H1 (cell line): ENCODE measurements at regions not wholly inside any gene's neighbourhood (a gene's known extent, or its start where the extent isn't known, plus 50 kb on each side); places are given as distances from the start of the nearest gene placed in this dataset.

Experiments
- CTCF ChIA-PET: fragments of 300-600 bp; sonication (Branson Sonifier 250); formaldehyde crosslinking; loops from one replicate; lab custom pipeline; 2021; ENCODE audit not compliant: partially characterized antibody; lab: Charles Lee
- POLR2A ChIA-PET: fragments of 300-600 bp; sonication (Branson Sonifier 250); formaldehyde crosslinking; loops from one replicate; lab custom pipeline; 2021; ENCODE audit warnings: inconsistent platforms; ENCODE audit not compliant: partially characterized antibody; lab: Charles Lee
- DNase-seq, 2 experiments: peaks; one replicate each; pipeline versions ENCODE4 v3.0.0 to v3.0.0-alpha.2; 2010 to 2022; ENCODE audit warnings: low spot score in 2 of 2, low read depth in 1 of 2, mixed read lengths in 1 of 2
- FAIRE-seq: peaks from 2 replicates; lab custom pipeline; 2011; peaks lifted over from hg19 to GRCh38; lab: Jason Lieb, UNC
- H2AFZ ChIP-seq: 2 replicates; pipeline ENCODE4 v1.8.1; 2012; ENCODE audit warnings: low read length, inconsistent platforms
- H2AK5ac ChIP-seq: 2 replicates; pipeline ENCODE4 v1.6.1; 2013; ENCODE audit warnings: low read depth, low read length
- H2BK120ac ChIP-seq: replicated peaks from 2 replicates; pipeline ENCODE3; 2013; ENCODE audit warnings: low read depth, low read length, inconsistent platforms
- H2BK12ac ChIP-seq: 2 replicates; pipeline ENCODE4 v1.6.1; 2013; ENCODE audit warnings: low read depth, low read length
- H2BK15ac ChIP-seq: 2 replicates; pipeline ENCODE4 v1.6.1; 2013; ENCODE audit warnings: low read length
- H2BK20ac ChIP-seq: 2 replicates; pipeline ENCODE4 v1.6.1; 2013; ENCODE audit warnings: low read length
- H2BK5ac ChIP-seq: 2 replicates; pipeline ENCODE4 v1.6.1; 2013; ENCODE audit warnings: low read depth, low read length
- H3K14ac ChIP-seq: 2 replicates; pipeline ENCODE4 v1.6.1; 2013; ENCODE audit warnings: inconsistent platforms; ENCODE audit not compliant: insufficient read length
- H3K18ac ChIP-seq: 2 replicates; pipeline ENCODE4 v1.6.1; 2013; ENCODE audit warnings: low read length; ENCODE audit errors: extremely low read depth
- H3K23ac ChIP-seq: 2 replicates; pipeline ENCODE4 v1.6.1; 2013; ENCODE audit warnings: inconsistent platforms; ENCODE audit not compliant: insufficient read length
- H3K23me2 ChIP-seq: 2 replicates; pipeline ENCODE4 v1.6.1; 2013; ENCODE audit warnings: low read depth, low read length
- H3K27ac ChIP-seq: 2 replicates; pipeline ENCODE4 v1.6.1; 2011; ENCODE audit warnings: low read depth, low read length, inconsistent platforms
- H3K27me3 ChIP-seq, 4 experiments: replicated peaks in 1 of 4; 1 replicate in 1 of 4; 2 replicates in 3 of 4; pipeline versions ENCODE4 v1.6.1 to v1.8.1; 2011 to 2013; ENCODE audit warnings: low read length in 3 of 4, mild to moderate bottlenecking in 3 of 4, inconsistent platforms in 2 of 4, mixed read lengths in 2 of 4, moderate library complexity in 1 of 4; ENCODE audit not compliant: control insufficient read depth in 3 of 4, insufficient read depth in 3 of 4; ENCODE audit errors: extremely low read depth in 1 of 4
- H3K36me3 ChIP-seq, 4 experiments: 2 replicates each; pipeline versions ENCODE4 v1.6.1 to v1.8.1; 2011 to 2013; ENCODE audit warnings: mild to moderate bottlenecking in 4 of 4, low read length in 3 of 4, moderate library complexity in 2 of 4, control low read depth in 1 of 4, inconsistent platforms in 1 of 4; ENCODE audit not compliant: insufficient read depth in 4 of 4, control insufficient read depth in 2 of 4
- H3K4ac ChIP-seq: replicated peaks from 2 replicates; pipeline ENCODE3; 2013; ENCODE audit warnings: low read length, low read depth, mixed read lengths, inconsistent platforms; ENCODE audit not compliant: insufficient read length
- H3K4me1 ChIP-seq, 4 experiments: replicated peaks in 1 of 4; 1 replicate in 1 of 4; 2 replicates in 3 of 4; pipeline versions ENCODE4 v1.6.1 to v1.8.1; 2011 to 2013; ENCODE audit warnings: low read length in 3 of 4, inconsistent platforms in 2 of 4, mixed read lengths in 1 of 4; ENCODE audit not compliant: insufficient read depth in 4 of 4, control insufficient read depth in 3 of 4
- H3K4me2 ChIP-seq, 2 experiments: 2 replicates each; pipeline versions ENCODE4 v1.6.1 to v1.8.1; 2011 to 2013; ENCODE audit warnings: low read depth in 2 of 2, low read length in 2 of 2, control low read depth in 1 of 2, inconsistent platforms in 1 of 2, mild to moderate bottlenecking in 1 of 2; ENCODE audit not compliant: insufficient read depth in 1 of 2
- H3K4me3 ChIP-seq, 4 experiments: fragments of 200-600, 300-600 bp in 1 of 4; sonication (generic), shearing (Covaris generic), sonication (Bioruptor Twin) in 1 of 4; 2 replicates each; pipeline versions ENCODE4 v1.5.1 to v1.8.1; 2011 to 2016; ENCODE audit warnings: low read length in 4 of 4, low read depth in 3 of 4, control low read depth in 2 of 4, inconsistent platforms in 2 of 4, mild to moderate bottlenecking in 2 of 4, mixed read lengths in 1 of 4, moderate library complexity in 1 of 4; ENCODE audit not compliant: insufficient read depth in 2 of 4; ENCODE audit errors: extremely low read depth in 1 of 4
- H3K56ac ChIP-seq: replicated peaks from 2 replicates; pipeline ENCODE3; 2013; ENCODE audit warnings: low read depth, mild to moderate bottlenecking, mixed read lengths, low read length, inconsistent platforms; ENCODE audit not compliant: insufficient read length
- H3K79me1 ChIP-seq: 2 replicates; pipeline ENCODE4 v1.6.1; 2013; ENCODE audit warnings: low read depth, low read length, control low read depth
- H3K79me2 ChIP-seq, 2 experiments: 2 replicates each; pipeline versions ENCODE4 v1.6.1 to v1.8.1; 2012 to 2013; ENCODE audit warnings: low read length in 2 of 2, mild to moderate bottlenecking in 2 of 2, inconsistent platforms in 1 of 2; ENCODE audit not compliant: insufficient read depth in 2 of 2, control insufficient read depth in 1 of 2
- H3K9ac ChIP-seq, 4 experiments: replicated peaks in 1 of 4; 1 replicate in 1 of 4; 2 replicates in 3 of 4; pipeline versions ENCODE4 v1.6.1 to v1.8.1; 2011 to 2013; ENCODE audit warnings: low read depth in 3 of 4, low read length in 3 of 4, control low read depth in 2 of 4, mild to moderate bottlenecking in 2 of 4, moderate library complexity in 2 of 4, inconsistent platforms in 1 of 4; ENCODE audit errors: extremely low read depth in 1 of 4
- H3K9me3 ChIP-seq, 2 experiments: 2 replicates each; pipeline versions ENCODE4 v1.6.1 to v1.8.1; 2012 to 2013; ENCODE audit warnings: mild to moderate bottlenecking in 2 of 2, moderate library complexity in 2 of 2, control low read depth in 1 of 2, inconsistent platforms in 1 of 2, low read depth in 1 of 2, low read length in 1 of 2, mixed read lengths in 1 of 2; ENCODE audit not compliant: insufficient read depth in 2 of 2
- H4K20me1 ChIP-seq, 2 experiments: replicated peaks in 1 of 2; 2 replicates each; pipeline versions ENCODE3 to v1.8.1; 2011 to 2013; ENCODE audit warnings: inconsistent platforms in 2 of 2, low read length in 2 of 2, mild to moderate bottlenecking in 1 of 2; ENCODE audit not compliant: insufficient read depth in 2 of 2, control insufficient read depth in 1 of 2
- H4K5ac ChIP-seq: 2 replicates; pipeline ENCODE4 v1.6.1; 2013; ENCODE audit warnings: low read length, low read depth, mixed read lengths, inconsistent platforms; ENCODE audit not compliant: insufficient read length
- H4K8ac ChIP-seq: 2 replicates; pipeline ENCODE4 v1.8.0; 2013; ENCODE audit warnings: mild to moderate bottlenecking, moderate library complexity, low read length, inconsistent platforms; ENCODE audit not compliant: insufficient read depth; ENCODE audit errors: extremely low read depth
- H4K91ac ChIP-seq: replicated peaks from 2 replicates; pipeline ENCODE3; 2013; ENCODE audit warnings: low read length, mixed read lengths, inconsistent platforms; ENCODE audit not compliant: insufficient read length
- ASH2L ChIP-seq: fragments of 200-600, 300-600 bp; sonication (generic); IDR thresholded peaks from one replicate; pipeline ENCODE4 v1.7.1; 2017; ENCODE audit warnings: low read length
- CEBPB ChIP-seq: IDR thresholded peaks from 2 replicates; pipeline ENCODE4 v1.6.1; 2012; ENCODE audit warnings: low read depth, low read length
- CHD1 ChIP-seq: IDR thresholded peaks from 2 replicates; pipeline ENCODE4 v1.6.1; 2012; ENCODE audit warnings: low read depth, low read length, improper control_type of control experiment
- JUND ChIP-seq: IDR thresholded peaks from 2 replicates; pipeline ENCODE4 v1.6.1; 2011; ENCODE audit warnings: mild to moderate bottlenecking, improper control_type of control experiment, low read length
- KDM1A ChIP-seq: fragments of 200-600, 300-600 bp; sonication (generic); IDR thresholded peaks from 2 replicates; pipeline ENCODE4 v1.7.1; 2016; ENCODE audit warnings: mild to moderate bottlenecking, low read length, borderline replicate concordance
- MAFK ChIP-seq: IDR thresholded peaks from 2 replicates; pipeline ENCODE4 v1.6.1; 2012; ENCODE audit warnings: low read depth, mild to moderate bottlenecking, improper control_type of control experiment, low read length
- NRF1 ChIP-seq: IDR thresholded peaks from 2 replicates; pipeline ENCODE4 v1.6.1; 2011; ENCODE audit warnings: mild to moderate bottlenecking, low read depth, low read length, improper control_type of control experiment
- RFX5 ChIP-seq: IDR thresholded peaks from 2 replicates; pipeline ENCODE4 v1.6.1; 2011; ENCODE audit warnings: low read depth, low read length, improper control_type of control experiment, borderline replicate concordance
- TAF1 ChIP-seq: IDR thresholded peaks from 2 replicates; pipeline ENCODE4 v1.6.1; 2011; ENCODE audit warnings: mild to moderate bottlenecking, low read depth, low read length
- TBP ChIP-seq: IDR thresholded peaks from 2 replicates; pipeline ENCODE4 v1.6.1; 2011; ENCODE audit warnings: low read depth, low read length, improper control_type of control experiment
- YY1 ChIP-seq: IDR thresholded peaks from 2 replicates; pipeline ENCODE4 v1.6.1; 2011; ENCODE audit warnings: low read depth, mild to moderate bottlenecking, low read length
- WGBS, 2 experiments: shearing (Covaris generic) in 1 of 2; methylation state at CpG; one replicate each; pipeline versions ENCODE4 v1.1.6 to v1.1.7; 2013 to 2015; ENCODE audit warnings: low lambda C conversion rate in 2 of 2, mixed read lengths in 2 of 2, inconsistent platforms in 1 of 2, low coverage in 1 of 2, missing lambda C conversion rate in 1 of 2; ENCODE audit not compliant: insufficient replicate concordance in 2 of 2, insufficient coverage in 1 of 2, insufficient read length in 1 of 2; ENCODE audit errors: extremely low coverage in 1 of 2, missing lambda C conversion rate in 1 of 2; 5-methylcytosine and 5-hydroxymethylcytosine counted together
- TF ChIP-seq, protein P1 (sequence below): IDR thresholded peaks from 2 replicates; pipeline ENCODE4 v1.6.1; 2011; ENCODE audit warnings: low read length, improper control_type of control experiment
- TF ChIP-seq, protein P2 (sequence below): IDR thresholded peaks from 2 replicates; pipeline ENCODE4 v1.6.1; 2012; ENCODE audit warnings: low read length, inconsistent platforms

DNA sequence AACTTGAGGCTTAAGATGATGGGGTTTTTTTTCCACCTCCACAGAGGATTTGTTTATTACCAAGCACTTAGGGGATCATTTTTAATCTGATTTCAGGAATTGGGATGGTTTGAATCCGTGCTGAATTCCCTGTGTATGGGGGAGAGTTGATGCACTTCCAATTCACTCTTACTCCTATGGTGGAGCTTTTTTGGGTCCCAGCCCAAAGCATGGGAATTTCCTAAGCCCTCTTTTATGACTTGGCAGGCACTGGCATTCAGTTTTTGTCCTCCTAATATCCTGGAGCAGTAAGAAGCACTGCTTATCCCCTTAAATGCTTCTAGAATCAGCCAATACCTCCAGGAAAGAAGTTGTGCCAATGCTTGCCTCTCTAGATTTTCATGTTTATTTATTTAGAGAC is 78.7 kb downstream of the HYCC1 start:
- H3K23ac ChIP-seq: no peak overlapping the region
- no peaks in the 10 kb centered on the region for H3K79me2 ChIP-seq
- H4K91ac ChIP-seq: no peak overlapping the region
- H3K4ac ChIP-seq: no peak overlapping the region
- no peaks in the 10 kb centered on the region for H3K36me3 ChIP-seq
- no peak overlapping the region for H2BK120ac ChIP-seq
- no peak overlapping the region for H2BK12ac ChIP-seq
- H3K27me3 ChIP-seq: no peaks in the 10 kb centered on the region
- no peak overlapping the region for H2AFZ ChIP-seq
- H3K23me2 ChIP-seq: no peaks in the 10 kb centered on the region
- no peak overlapping the region for H3K4me2 ChIP-seq
- TF ChIP-seq CEBPB (no peak), ASH2L (no peak), MAFK (no peak), CHD1 (no peak), YY1 (no peak), NRF1 (no peak), KDM1A (no peak), TBP (no peak), JUND (no peak), RFX5 (no peak), TAF1 (no peak)
- TF ChIP-seq, protein P1, sequence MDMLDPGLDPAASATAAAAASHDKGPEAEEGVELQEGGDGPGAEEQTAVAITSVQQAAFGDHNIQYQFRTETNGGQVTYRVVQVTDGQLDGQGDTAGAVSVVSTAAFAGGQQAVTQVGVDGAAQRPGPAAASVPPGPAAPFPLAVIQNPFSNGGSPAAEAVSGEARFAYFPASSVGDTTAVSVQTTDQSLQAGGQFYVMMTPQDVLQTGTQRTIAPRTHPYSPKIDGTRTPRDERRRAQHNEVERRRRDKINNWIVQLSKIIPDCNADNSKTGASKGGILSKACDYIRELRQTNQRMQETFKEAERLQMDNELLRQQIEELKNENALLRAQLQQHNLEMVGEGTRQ: no peak
- TF ChIP-seq, protein P2, sequence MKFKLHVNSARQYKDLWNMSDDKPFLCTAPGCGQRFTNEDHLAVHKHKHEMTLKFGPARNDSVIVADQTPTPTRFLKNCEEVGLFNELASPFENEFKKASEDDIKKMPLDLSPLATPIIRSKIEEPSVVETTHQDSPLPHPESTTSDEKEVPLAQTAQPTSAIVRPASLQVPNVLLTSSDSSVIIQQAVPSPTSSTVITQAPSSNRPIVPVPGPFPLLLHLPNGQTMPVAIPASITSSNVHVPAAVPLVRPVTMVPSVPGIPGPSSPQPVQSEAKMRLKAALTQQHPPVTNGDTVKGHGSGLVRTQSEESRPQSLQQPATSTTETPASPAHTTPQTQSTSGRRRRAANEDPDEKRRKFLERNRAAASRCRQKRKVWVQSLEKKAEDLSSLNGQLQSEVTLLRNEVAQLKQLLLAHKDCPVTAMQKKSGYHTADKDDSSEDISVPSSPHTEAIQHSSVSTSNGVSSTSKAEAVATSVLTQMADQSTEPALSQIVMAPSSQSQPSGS: no peak
- H2AK5ac ChIP-seq: no peak overlapping the region
- H2BK15ac ChIP-seq: no peak overlapping the region
- WGBS, 2 experiments: 36% methylated on average over 1 of the region's 1 CpG; no CpG with 5 or more reads in 1 of the 2 experiments
- no peak overlapping the region for H2BK20ac ChIP-seq
- H3K9ac ChIP-seq: no peak overlapping the region
- H3K18ac ChIP-seq: no peak overlapping the region
- H3K56ac ChIP-seq: no peak overlapping the region
- no peak overlapping the region for H4K8ac ChIP-seq
- H4K20me1 ChIP-seq: no peaks in the 10 kb centered on the region
- no peak overlapping the region for H3K27ac ChIP-seq
- POLR2A ChIA-PET: interaction anchor here (1.1 kb wide), 2 partner anchors 11 to 14 kb away, joined by 3 read pairs; no protein-coding TSS in a partner anchor
- no peak overlapping the region for H2BK5ac ChIP-seq
- no peak overlapping the region for H3K14ac ChIP-seq
- H3K4me1 ChIP-seq: peaks cover 0 to 2% (median 1%) of the 10 kb centered on the region in 4 experiments; a peak in 3 of 7 replicates
- no peak overlapping the region for H3K4me3 ChIP-seq
- FAIRE-seq: no peak
- no peak for DNase-seq
- no peaks in the 10 kb centered on the region for H3K79me1 ChIP-seq
- CTCF ChIA-PET: interaction anchor here (0.9 to 1.8 kb wide), 4 partner anchors 15 to 120 kb away, joined by 3 to 4 read pairs (median 4); no protein-coding TSS in a partner anchor
- H3K9me3 ChIP-seq: 0 out of 4 replicates have a peak, but pooled peaks cover 0 to 3% of the 10 kb centered on the region in 2 experiments
- no peak overlapping the region for H4K5ac ChIP-seq
